ENCODE measurements at regions not wholly inside any gene's neighbourhood (a gene's known extent, or its start where the extent isn't known, plus 50 kb on each side); places are given as distances from the start of the nearest gene placed in this dataset.

- TF ChIP-seq EZH2 (IDR thresholded peaks at IDR 0.05; ENCODE audit: insufficient read depth, poor library complexity, severe bottlenecking) (no peak), EZH2phosphoT487 (IDR thresholded peaks at IDR 0.05; ENCODE audit: insufficient read depth, low read depth) (no peak)
Observed at GRCh38 chr6:21994821-21995220, 302.0 kb downstream of the PRL start.
